Suprapubic skin (tissue), 4 donors: ENCODE measurements at regions not wholly inside any gene's neighbourhood (a gene's known extent, or its start where the extent isn't known, plus 50 kb on each side); places are given as distances from the start of the nearest gene placed in this dataset.

Source experiments
- DNase-seq, 2 donors: peaks; one replicate each; pipeline ENCODE4 v3.0.0-alpha.2; 2019; ENCODE audit warnings: low spot score in 2 of 2
- H3K27ac ChIP-seq: fragments of 200-600 bp; sonication (generic); one replicate; pipeline ENCODE4 v1.5.1; 2019
- H3K27me3 ChIP-seq: fragments of 200-600 bp; sonication (generic); one replicate; pipeline ENCODE4 v1.5.1; 2019
- H3K36me3 ChIP-seq: fragments of 200-600 bp; sonication (generic); one replicate; pipeline ENCODE4 v1.5.1; 2019
- H3K4me1 ChIP-seq: fragments of 200-600 bp; sonication (generic); one replicate; pipeline ENCODE4 v1.5.1; 2019
- H3K4me3 ChIP-seq: fragments of 200-600 bp; sonication (generic); one replicate; pipeline ENCODE4 v1.5.1; 2019; ENCODE audit warnings: mild to moderate bottlenecking
- H3K9me3 ChIP-seq: fragments of 200-600 bp; sonication (generic); one replicate; pipeline ENCODE4 v1.5.1; 2019
- CTCF ChIP-seq, 2 donors: fragments of 200-600 bp in 1 of 2; fragments of 450-650 bp in 1 of 2; sonication (generic) in 1 of 2; IDR thresholded peaks; one replicate each; pipeline ENCODE4 v1.5.1; 2016 to 2019; ENCODE audit warnings: antibody characterized with exemption in 2 of 2, mild to moderate bottlenecking in 1 of 2, moderate library complexity in 1 of 2
- EP300 ChIP-seq: sonication (generic); formaldehyde crosslinking; IDR thresholded peaks from one replicate; pipeline ENCODE4 v1.6.1; 2017; ENCODE audit warnings: antibody characterized with exemption
- POLR2A ChIP-seq, 2 donors: fragments of 450-650 bp; IDR thresholded peaks; one replicate each; pipeline ENCODE4 v1.6.1; 2017; ENCODE audit warnings: antibody characterized with exemption in 2 of 2, mild to moderate bottlenecking in 2 of 2, moderate library complexity in 2 of 2
- POLR2AphosphoS5 ChIP-seq, 3 donors: sonication (generic); formaldehyde crosslinking; IDR thresholded peaks; one replicate each; pipeline ENCODE4 v1.6.1; 2017; ENCODE audit warnings: antibody characterized with exemption in 3 of 3
- WGBS: methylation state at CpG from one replicate; pipeline ENCODE4 v1.1.5; 2018; 5-methylcytosine and 5-hydroxymethylcytosine counted together

- Histone ChIP-seq H3K27ac (no peak overlapping the region), H3K36me3 (no peaks in the 10 kb centered on the region), H3K4me1 (no peaks in the 10 kb centered on the region), H3K4me3 (no peak overlapping the region), H3K27me3 (no peaks in the 10 kb centered on the region), H3K9me3 (no peaks in the 10 kb centered on the region)
- WGBS = 64% methylated on average over 2 of the region's 2 CpGs
- TF ChIP-seq POLR2AphosphoS5 (IDR thresholded peaks at IDR 0.05) = no peak
- no peak for TF ChIP-seq POLR2A (IDR thresholded peaks at IDR 0.05)
- no peak for TF ChIP-seq EP300
- TF ChIP-seq CTCF (IDR thresholded peaks at IDR 0.05) = no peak
- DNase-seq = no peak
These were observed 154.4 kb downstream of the FASLG start for GRCh38 chr1:172813330-172813729.

DNA sequence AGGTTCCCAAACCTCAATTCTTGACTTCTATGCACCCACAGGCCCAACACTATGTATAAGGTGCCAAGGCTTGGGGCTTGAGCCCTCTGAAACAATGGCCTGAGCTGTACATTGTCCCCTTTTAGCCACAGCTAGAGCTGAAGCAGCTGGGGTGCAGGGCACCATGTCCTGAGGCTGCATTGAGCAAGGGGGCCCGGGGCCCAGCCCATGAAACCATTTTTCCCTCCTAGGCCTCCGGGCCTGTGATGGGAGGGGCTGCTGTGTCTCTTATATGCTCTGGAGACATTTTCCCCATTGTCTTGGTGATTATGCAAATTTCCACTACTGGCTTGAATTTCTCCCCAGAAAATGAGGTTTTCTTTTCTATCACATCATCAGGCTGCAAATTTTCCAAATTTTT lies 155.5 kb downstream of the FASLG start:
- peaks cover 3% of the 10 kb centered on the region for H3K4me1 ChIP-seq
- DNase-seq = no peak
- H3K4me3 ChIP-seq = no peak overlapping the region
- H3K36me3 ChIP-seq = no peaks in the 10 kb centered on the region
- H3K27me3 ChIP-seq = no peaks in the 10 kb centered on the region
- 95% methylated on average over 2 of the region's 2 CpGs for WGBS
- no peak for TF ChIP-seq POLR2A (IDR thresholded peaks at IDR 0.05)
- no peak for TF ChIP-seq CTCF (IDR thresholded peaks at IDR 0.05)
- TF ChIP-seq EP300 = no peak
- no peak for TF ChIP-seq POLR2AphosphoS5 (IDR thresholded peaks at IDR 0.05)
- H3K27ac ChIP-seq = no peak overlapping the region
- H3K9me3 ChIP-seq = no peaks in the 10 kb centered on the region

DNA sequence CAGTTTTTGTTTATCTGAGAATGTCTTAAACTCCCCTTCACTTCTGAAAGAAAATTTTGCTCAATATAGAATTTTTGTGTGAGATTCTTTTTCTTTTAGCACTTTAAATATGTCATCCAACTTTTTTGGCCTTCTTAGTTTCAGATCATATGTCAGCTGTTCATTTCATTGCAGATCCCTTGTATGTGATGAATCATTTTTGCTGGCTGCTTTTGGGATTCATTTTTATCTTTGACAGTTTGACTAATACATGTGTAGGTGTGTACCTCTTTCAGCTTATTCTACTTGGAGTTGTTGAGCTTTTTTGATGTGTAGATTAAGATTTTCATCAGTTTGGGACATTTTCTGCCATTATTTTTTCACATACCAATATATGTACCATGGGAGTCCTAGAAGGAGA lies 156.8 kb downstream of the FASLG start:
- peaks cover 3% of the 10 kb centered on the region for H3K4me1 ChIP-seq
- no peak overlapping the region for H3K4me3 ChIP-seq
- DNase-seq = no peak
- H3K36me3 ChIP-seq = no peaks in the 10 kb centered on the region
- H3K27me3 ChIP-seq = no peaks in the 10 kb centered on the region
- H3K9me3 ChIP-seq = no peaks in the 10 kb centered on the region
- TF ChIP-seq CTCF (IDR thresholded peaks at IDR 0.05) (no peak), EP300 (no peak), POLR2A (IDR thresholded peaks at IDR 0.05) (no peak), POLR2AphosphoS5 (IDR thresholded peaks at IDR 0.05) (no peak)
- no peak overlapping the region for H3K27ac ChIP-seq

DNA sequence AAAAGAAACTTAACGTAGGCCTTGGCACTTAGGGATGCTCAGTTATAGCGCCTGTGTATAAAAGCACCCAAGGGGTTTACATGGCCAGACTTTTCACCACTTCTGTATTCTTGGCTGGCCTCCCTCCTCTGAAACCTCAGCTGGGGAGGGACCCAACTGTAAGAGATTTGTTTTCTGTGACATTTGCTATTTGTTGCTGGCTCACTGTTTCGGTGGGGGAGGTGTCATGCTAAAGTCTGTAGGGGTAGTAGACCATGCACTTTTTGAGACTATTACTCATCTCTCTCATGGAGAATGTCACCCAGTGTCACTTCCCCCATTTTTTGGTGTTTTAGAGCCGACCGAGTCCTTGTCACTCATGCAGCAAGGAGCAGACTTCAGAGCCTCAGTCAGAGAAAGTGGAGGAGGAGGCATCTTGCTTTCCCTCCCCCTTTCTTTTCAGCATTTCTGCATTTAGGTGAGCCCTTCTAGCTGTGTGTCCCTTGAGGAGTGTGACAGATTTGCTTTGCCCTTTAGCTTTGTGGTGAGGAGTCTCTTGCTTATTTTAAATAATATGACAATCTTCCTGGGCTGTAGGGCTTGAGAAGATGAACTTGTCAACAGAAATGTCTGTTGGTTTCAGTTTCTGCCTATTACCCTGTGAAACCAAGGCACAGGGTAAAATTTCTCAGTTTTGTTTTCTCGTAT lies 160.1 kb downstream of the FASLG start:
- no peak overlapping the region for H3K27ac ChIP-seq
- no peak for DNase-seq
- 68% methylated on average over 6 of the region's 6 CpGs for WGBS

More for the DNA sequence above, 160.1 kb downstream of the FASLG start:
- Histone ChIP-seq H3K27me3 (no peaks in the 10 kb centered on the region), H3K4me3 (no peak overlapping the region), H3K9me3 (no peaks in the 10 kb centered on the region), H3K4me1 (peaks cover 3% of the 10 kb centered on the region), H3K36me3 (no peaks in the 10 kb centered on the region)
- TF ChIP-seq POLR2AphosphoS5 (IDR thresholded peaks at IDR 0.05) (no peak), EP300 (no peak), CTCF (IDR thresholded peaks at IDR 0.05) (no peak), POLR2A (IDR thresholded peaks at IDR 0.05) (no peak)
